Rectal smooth muscle tissue (tissue), 1 donor: ENCODE measurements at regions not wholly inside any gene's neighbourhood (a gene's known extent, or its start where the extent isn't known, plus 50 kb on each side); places are given as distances from the start of the nearest gene placed in this dataset.
"Not testable (repeated sequence)": the region's sequence is repeated elsewhere in the genome, so short reads cannot be mapped to it uniquely, and the experiment has no call there.

Experiments used
- H3K27ac ChIP-seq: one replicate; pipeline ENCODE4 v1.7.0; 2013; ENCODE audit warnings: low read depth, low read length, inconsistent platforms
- H3K27me3 ChIP-seq: one replicate; pipeline ENCODE4 v1.7.0; 2013; ENCODE audit warnings: low read length; ENCODE audit not compliant: control insufficient read depth, insufficient read depth
- H3K36me3 ChIP-seq: one replicate; pipeline ENCODE4 v1.7.0; 2013; ENCODE audit warnings: low read length; ENCODE audit not compliant: control insufficient read depth, insufficient read depth
- H3K4me1 ChIP-seq: one replicate; pipeline ENCODE4 v1.7.0; 2013; ENCODE audit warnings: low read length; ENCODE audit not compliant: control insufficient read depth, insufficient read depth
- H3K4me3 ChIP-seq: one replicate; pipeline ENCODE4 v1.7.0; 2013; ENCODE audit warnings: low read length
- H3K9ac ChIP-seq: one replicate; pipeline ENCODE4 v1.7.0; 2013; ENCODE audit warnings: low read length

DNA sequence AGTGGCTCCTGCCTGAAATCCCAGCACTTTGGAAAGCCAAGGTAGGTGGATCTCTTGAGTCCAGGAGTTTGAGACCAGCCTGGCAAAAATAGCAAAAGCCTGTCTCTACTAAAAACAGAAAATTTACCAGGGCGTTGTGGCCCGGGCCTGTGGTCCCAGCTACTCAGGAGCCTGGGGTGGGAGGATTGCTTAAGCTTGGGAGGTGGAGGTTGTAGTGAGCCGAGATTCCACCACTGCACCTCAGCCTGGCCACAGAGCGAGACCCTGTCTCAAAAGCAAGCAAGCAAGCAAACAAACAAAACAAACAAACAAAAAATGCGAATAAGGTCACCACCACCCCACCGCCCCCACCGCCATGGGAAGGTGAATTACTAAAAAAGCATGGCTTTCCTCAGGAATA, 238.7 kb downstream of the ATXN7L3B start:
- no peak overlapping the region for H3K9ac ChIP-seq
- H3K27ac ChIP-seq, result no peak overlapping the region
- H3K4me1 ChIP-seq, result no peaks in the 10 kb centered on the region
- H3K36me3 ChIP-seq, result no peaks in the 10 kb centered on the region
- no peaks in the 10 kb centered on the region for H3K27me3 ChIP-seq
- no peak overlapping the region for H3K4me3 ChIP-seq

DNA sequence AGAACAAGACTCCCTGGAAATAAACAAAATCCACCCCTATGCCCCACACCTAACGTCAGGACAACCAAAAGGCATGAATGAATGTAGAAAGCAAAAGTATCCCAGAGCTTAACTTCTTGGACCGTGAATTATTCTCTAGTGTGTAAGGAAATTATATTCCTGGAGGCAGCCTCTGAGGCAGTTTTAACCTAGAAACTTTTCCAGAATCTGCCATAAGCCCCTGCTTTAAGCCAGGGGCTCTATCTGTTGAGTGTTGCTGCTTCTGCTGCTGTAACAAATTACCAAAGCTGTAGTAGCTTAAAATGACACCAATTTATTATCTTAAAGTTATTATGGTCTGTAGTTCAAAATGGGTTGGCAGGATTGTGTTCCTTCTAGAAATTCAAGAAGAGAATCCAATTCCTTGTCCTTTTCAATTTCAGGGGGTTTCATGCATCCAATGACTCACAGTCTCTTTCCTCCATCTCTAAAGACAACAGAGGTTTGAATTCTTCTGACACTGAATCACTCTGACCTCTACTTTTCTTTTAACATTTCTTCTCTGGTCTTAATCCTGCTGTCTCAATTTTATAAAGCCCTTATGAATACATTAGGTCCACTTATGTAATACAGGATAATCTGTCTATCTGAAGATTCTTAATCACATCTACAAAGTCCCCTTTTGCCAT, 242.7 kb downstream of the ATXN7L3B start:
- Histone ChIP-seq H3K9ac (no peak overlapping the region), H3K27ac (no peak overlapping the region), H3K4me1 (no peaks in the 10 kb centered on the region), H3K36me3 (no peaks in the 10 kb centered on the region), H3K4me3 (no peak overlapping the region), H3K27me3 (no peaks in the 10 kb centered on the region)

DNA sequence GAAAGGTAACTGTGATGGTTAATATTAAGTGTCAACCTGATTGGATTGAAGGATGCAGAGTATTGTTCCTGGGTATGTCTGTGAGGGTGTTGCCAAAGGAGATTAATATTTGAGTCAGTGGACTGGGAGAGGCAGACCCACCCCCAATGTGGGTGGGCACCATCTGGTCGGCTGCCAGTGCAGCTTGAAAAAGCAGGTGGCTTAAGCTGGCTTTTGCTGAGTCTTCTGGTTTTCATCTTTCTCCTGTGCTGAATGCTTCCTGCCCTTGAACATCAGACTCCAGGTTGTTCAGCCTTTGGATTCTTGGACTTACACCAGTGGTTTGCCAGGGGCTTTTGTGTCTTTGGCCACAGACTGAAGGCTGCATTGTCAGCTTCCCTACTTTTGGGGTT, 243.2 kb downstream of the ATXN7L3B start:
- H3K36me3 ChIP-seq, H3K9ac ChIP-seq: not testable (repeated sequence)

DNA sequence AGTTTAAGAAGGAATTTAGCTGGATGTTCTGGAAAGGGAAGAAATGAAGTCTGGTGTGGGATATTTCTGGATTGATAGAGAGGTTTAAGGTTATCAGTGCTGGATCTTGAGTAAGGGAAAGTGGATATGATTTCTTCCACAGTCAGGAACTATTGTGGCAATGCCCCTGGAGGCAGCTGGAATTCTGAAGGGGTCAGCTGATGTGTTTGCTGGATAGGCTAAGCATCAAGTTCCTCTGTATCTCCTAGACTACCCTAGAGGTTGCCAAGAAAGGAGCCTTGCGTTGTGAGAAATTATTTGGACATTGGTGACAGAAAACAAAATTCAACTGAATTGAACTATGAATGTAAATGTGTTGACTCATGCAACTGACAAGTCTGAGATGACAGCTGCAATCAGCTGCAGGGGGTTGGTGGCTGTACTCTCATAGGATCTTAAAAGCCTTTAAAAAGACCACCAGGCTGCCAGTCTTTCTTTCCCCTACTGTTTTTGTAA, 244.4 kb downstream of the ATXN7L3B start:
- H3K4me3 ChIP-seq, result no peak overlapping the region
- H3K4me1 ChIP-seq, result no peaks in the 10 kb centered on the region
- no peaks in the 10 kb centered on the region for H3K36me3 ChIP-seq
- no peaks in the 10 kb centered on the region for H3K27me3 ChIP-seq
- no peak overlapping the region for H3K27ac ChIP-seq
- no peak overlapping the region for H3K9ac ChIP-seq

More for the DNA sequence above, 243.2 kb downstream of the ATXN7L3B start:
- not testable (repeated sequence) for H3K27me3 ChIP-seq, H3K27ac ChIP-seq, H3K4me1 ChIP-seq, H3K4me3 ChIP-seq

DNA sequence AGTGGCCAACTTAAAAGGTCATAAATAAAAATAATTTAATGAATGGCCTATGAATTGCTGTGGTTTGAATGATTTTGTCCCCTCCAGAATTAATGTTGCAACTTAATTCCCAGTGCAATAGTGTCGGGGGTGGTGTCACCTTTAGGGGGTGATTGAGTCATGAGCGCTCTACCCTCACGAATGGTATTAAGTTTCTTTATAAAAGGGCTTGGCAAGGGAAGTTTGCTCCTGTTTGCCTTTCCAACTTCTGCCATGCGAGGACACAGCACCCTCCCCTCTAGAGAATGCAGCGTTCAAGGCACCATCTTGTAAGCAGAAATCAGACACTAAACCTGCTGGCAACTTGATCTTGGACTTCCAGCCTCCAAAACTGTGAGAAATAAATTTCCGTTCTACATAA, 253.3 kb downstream of the ATXN7L3B start:
- H3K27me3 ChIP-seq, result no peaks in the 10 kb centered on the region
- H3K9ac ChIP-seq, result no peak overlapping the region
- H3K27ac ChIP-seq, result no peak overlapping the region
- H3K4me1 ChIP-seq, result no peaks in the 10 kb centered on the region
- H3K36me3 ChIP-seq, result no peaks in the 10 kb centered on the region
- H3K4me3 ChIP-seq, result no peak overlapping the region

DNA sequence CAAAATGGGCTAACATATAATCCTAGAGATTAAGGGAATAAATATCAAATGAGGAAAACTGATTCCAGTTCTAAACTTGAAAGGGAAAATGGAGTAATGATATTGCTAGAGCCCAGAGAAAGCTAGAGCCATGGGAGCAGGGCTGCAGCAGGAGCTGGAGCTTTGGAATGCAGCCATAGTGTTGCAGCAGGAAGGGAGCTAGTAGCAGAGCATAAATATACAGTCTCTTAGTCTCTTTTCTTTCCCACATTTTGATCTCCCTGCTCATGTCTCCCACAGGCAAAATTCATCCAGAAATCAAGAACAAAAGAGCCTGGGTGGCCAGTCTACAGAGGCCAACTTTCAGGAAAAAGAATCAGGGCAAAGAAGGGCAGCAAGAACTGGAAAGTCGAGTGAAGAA, 253.7 kb downstream of the ATXN7L3B start:
- no peaks in the 10 kb centered on the region for H3K4me1 ChIP-seq
- no peaks in the 10 kb centered on the region for H3K36me3 ChIP-seq
- no peaks in the 10 kb centered on the region for H3K27me3 ChIP-seq
- H3K27ac ChIP-seq, result no peak overlapping the region
- H3K9ac ChIP-seq, result no peak overlapping the region
- no peak overlapping the region for H3K4me3 ChIP-seq

DNA sequence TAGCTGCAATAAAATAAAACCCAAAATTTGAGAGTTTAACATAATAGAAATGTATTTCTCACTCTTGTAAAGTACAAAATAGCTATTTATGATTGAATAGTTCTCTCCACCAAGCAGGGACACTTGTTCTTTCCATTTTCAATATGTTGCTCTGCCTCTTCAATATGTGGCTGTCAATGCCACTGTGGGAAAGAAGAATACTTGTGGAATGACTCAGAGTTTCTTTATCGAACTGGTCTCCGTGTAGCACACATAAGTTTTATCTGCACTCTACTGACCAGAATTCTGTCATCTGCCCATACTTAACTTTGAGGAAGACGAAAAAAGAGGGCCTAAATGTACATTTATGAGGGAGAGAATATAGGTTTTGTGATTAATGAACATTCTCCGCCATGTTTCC, 256.9 kb downstream of the ATXN7L3B start:
- H3K36me3 ChIP-seq, result no peaks in the 10 kb centered on the region
- H3K9ac ChIP-seq, result no peak overlapping the region
- H3K27ac ChIP-seq, result no peak overlapping the region
- no peak overlapping the region for H3K4me3 ChIP-seq
- no peaks in the 10 kb centered on the region for H3K4me1 ChIP-seq
- no peaks in the 10 kb centered on the region for H3K27me3 ChIP-seq

DNA sequence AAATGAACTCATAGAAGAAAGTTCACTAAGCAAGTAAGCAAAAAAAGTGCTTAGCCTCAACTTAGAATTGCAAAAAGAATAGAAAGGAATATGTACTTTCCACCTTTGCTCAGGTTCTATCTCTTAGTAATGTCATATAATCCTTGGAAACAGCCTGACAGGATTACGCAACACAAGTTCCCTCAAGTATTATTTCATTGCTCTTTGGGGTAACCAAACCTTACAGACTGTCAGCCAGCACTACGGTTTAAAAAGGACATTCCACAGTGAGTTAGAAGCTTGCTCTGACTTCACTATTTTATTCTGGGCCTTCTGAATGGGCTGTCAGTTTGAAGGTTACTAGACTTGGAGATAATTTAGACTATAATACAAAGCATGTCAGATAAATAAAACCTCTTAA, 264.0 kb downstream of the ATXN7L3B start:
- Histone ChIP-seq H3K27me3 (no peaks in the 10 kb centered on the region), H3K27ac (no peak overlapping the region), H3K9ac (no peak overlapping the region), H3K4me1 (no peaks in the 10 kb centered on the region), H3K36me3 (no peaks in the 10 kb centered on the region), H3K4me3 (no peak overlapping the region)

DNA sequence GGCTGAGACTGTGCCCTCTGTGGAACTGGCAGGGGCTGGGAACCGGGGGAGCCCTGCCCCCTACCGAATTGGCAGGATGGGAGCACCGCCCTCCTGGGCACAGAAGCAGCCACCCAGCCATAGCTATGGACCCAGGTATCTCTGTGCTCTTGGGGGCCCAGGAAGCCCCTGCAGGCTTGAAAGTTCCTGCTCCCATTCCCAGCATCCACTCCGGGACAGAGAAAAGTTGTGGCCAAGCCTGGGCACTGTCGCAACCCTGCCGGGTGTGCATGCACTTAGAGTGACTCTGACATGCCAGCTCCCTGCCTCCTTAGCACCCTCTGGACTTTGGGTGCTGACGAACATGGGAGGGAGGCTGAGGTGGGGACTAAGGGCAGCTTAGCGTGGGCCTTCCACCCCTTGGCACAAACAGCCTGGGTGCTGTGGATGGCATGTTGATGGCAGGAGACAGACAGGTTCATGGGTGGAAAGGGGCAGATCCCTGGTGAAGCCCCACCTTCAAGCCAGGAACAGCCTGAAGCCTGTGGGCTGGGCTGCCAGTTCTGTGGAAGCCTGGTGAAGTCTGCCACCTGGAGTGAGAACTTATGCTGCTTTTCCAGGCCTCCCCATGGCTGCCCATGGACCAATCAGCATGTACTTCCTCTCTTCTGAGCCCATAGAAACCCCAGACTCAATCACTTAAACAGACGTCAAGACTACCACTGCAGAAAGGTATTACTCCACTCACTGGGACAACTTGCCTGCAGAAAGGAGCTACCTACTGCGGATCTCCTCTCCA, 279.0 kb downstream of the ATXN7L3B start:
- Histone ChIP-seq H3K9ac (no peak overlapping the region), H3K27me3 (no peaks in the 10 kb centered on the region), H3K27ac (no peak overlapping the region), H3K4me3 (no peak overlapping the region), H3K4me1 (no peaks in the 10 kb centered on the region), H3K36me3 (no peaks in the 10 kb centered on the region)

DNA sequence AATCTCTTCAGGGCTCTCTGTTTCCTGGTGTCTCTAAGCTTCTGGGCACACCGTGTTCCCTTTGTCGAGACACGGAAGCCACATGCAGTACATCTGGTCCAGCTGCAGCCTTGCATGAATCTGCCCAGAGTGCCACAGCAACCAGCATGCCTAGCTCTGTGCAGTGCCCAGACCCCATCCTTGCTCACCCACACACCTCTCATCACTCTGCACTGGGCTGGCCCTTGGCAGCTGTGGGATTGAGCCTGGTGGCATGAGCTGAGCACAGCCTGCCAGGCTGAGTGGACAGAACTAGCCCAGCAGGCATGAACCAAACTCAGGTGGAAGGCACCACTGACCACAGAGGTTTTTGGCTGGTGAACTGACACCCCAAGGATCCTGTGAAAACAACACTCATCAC, 279.9 kb downstream of the ATXN7L3B start:
- Histone ChIP-seq H3K27ac (no peak overlapping the region), H3K9ac (no peak overlapping the region), H3K36me3 (no peaks in the 10 kb centered on the region), H3K27me3 (no peaks in the 10 kb centered on the region), H3K4me3 (no peak overlapping the region), H3K4me1 (no peaks in the 10 kb centered on the region)

DNA sequence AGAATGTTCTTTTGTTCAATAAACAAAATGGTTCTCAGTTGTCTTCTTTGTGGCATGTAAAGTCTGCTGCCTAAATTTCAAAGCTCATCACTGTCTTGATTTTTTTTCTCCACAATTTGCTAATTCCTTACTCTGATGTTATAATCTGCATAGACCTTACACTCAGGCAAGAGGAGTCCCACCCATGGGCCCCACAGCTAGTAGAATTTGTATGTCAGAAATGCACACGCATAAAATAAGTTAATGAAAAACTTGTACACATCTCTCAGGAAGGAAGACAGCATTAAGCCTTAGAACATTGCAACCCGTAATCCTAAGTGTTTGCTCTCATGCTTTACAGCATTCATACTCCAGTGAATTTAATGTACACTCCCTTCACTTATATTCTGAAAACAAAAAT, 280.8 kb downstream of the ATXN7L3B start:
- no peak overlapping the region for H3K4me3 ChIP-seq
- H3K9ac ChIP-seq, result no peak overlapping the region
- no peak overlapping the region for H3K27ac ChIP-seq
- H3K27me3 ChIP-seq, result no peaks in the 10 kb centered on the region
- H3K4me1 ChIP-seq, result no peaks in the 10 kb centered on the region
- no peaks in the 10 kb centered on the region for H3K36me3 ChIP-seq

DNA sequence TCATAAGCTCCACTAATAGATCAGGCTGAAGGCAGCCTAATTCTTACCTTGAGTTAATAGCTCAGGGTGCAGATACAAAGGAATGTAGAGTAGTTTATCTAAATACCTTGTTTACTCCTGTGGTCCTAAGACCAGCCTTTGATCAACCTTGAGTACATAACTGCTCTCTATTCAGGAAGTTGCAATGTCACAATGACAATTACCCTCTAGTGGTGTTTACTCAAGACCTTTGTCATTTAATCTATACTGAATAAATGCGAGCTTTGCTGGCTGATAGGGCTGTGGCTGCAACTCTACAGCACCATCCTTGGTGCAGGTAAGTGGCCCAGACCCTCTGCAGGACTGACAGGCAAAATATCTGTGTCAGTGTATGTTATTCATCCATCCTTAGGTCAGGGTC, 282.7 kb downstream of the ATXN7L3B start:
- no peak overlapping the region for H3K9ac ChIP-seq
- no peaks in the 10 kb centered on the region for H3K27me3 ChIP-seq
- H3K27ac ChIP-seq, result no peak overlapping the region
- H3K36me3 ChIP-seq, result no peaks in the 10 kb centered on the region
- H3K4me1 ChIP-seq, result no peaks in the 10 kb centered on the region
- no peak overlapping the region for H3K4me3 ChIP-seq

DNA sequence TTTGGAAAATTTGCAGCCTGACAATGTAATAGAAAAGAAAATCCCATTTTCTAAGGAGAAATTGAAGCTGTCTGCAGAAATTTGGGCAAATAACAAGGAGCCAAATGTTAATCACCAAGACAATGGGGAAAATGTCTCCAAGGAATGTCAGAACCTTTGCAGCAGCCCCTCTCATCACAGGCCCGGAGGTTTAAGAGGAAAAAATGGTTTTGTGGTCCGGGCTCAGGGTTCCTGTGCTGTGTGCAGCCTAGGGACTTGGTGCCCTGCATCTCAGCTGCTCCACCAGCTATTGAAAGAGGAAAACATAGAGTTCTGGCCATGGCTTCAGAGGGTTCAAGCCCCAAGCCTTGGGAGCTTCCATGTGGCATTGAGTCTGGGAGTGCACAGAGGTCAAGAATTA, 298.9 kb downstream of the ATXN7L3B start:
- Histone ChIP-seq H3K4me1 (no peaks in the 10 kb centered on the region), H3K4me3 (no peak overlapping the region), H3K27ac (no peak overlapping the region), H3K9ac (no peak overlapping the region), H3K36me3 (no peaks in the 10 kb centered on the region), H3K27me3 (no peaks in the 10 kb centered on the region)
